ENCODE measurements at regions not wholly inside any gene's neighbourhood (a gene's known extent, or its start where the extent isn't known, plus 50 kb on each side); places are given as distances from the start of the nearest gene placed in this dataset.

- TF ChIP-seq POLR2AphosphoS5 (IDR thresholded peaks at IDR 0.05) (no peak), CTCF (IDR thresholded peaks at IDR 0.05) (peak in 3 of 6 experiments; percentile 8 to 29 (median 10))
- 34 to 41% methylated on average over 2 to 5 of the region's 5 CpGs for WGBS, 2 donors
- Histone ChIP-seq H3K4me1 (no peaks in the 10 kb centered on the region), H3K27ac (no peak overlapping the region), H3K36me3 (no peaks in the 10 kb centered on the region), H3K4me3 (no peak overlapping the region), H3K9me3 (no peaks in the 10 kb centered on the region), H3K27me3 (no peaks in the 10 kb centered on the region)
- DNase-seq (no peak), ATAC-seq (ENCODE audit: low FRiP score in 2 of 2) (no peak)
Measured at GRCh38 chrX:11944501-11944900, 186.5 kb downstream of the MSL3 start.

GRCh38 chrX:11949291-11949690 is 189.0 kb upstream of the FRMPD4 start:
- TF ChIP-seq EP300 (IDR thresholded peaks at IDR 0.05) = no peak
- no peak for TF ChIP-seq POLR2A (IDR thresholded peaks at IDR 0.05)
- 45 to 76% methylated on average over 1 of the region's 1 CpG for WGBS, 2 donors

GRCh38 chrX:11952176-11952720 is 186.0 kb upstream of the FRMPD4 start:
- 65 to 81% methylated on average over 4 of the region's 4 CpGs for WGBS, 2 donors
- H3K9me3 ChIP-seq = no peaks in the 10 kb centered on the region

More at GRCh38 chrX:11949291-11949690, 189.0 kb upstream of the FRMPD4 start:
- H3K4me1 ChIP-seq = no peaks in the 10 kb centered on the region
- H3K9me3 ChIP-seq = no peaks in the 10 kb centered on the region
- no peaks in the 10 kb centered on the region for H3K27me3 ChIP-seq
- H3K27ac ChIP-seq = no peak overlapping the region
- H3K36me3 ChIP-seq = no peaks in the 10 kb centered on the region
- no peak for ATAC-seq (ENCODE audit: low FRiP score in 2 of 2)
- H3K4me3 ChIP-seq = no peak overlapping the region
- no peak for DNase-seq

GRCh38 chrX:11953615-11954014 is 184.7 kb upstream of the FRMPD4 start:
- Histone ChIP-seq H3K9me3 (no peaks in the 10 kb centered on the region), H3K27ac (no peak overlapping the region), H3K36me3 (no peaks in the 10 kb centered on the region), H3K4me1 (no peaks in the 10 kb centered on the region), H3K4me3 (no peak overlapping the region), H3K27me3 (no peaks in the 10 kb centered on the region)
- TF ChIP-seq CTCF (IDR thresholded peaks at IDR 0.05) = no peak
- TF ChIP-seq POLR2A (IDR thresholded peaks at IDR 0.05) = no peak
- no peak for TF ChIP-seq POLR2AphosphoS5 (IDR thresholded peaks at IDR 0.05)
- TF ChIP-seq EP300 (IDR thresholded peaks at IDR 0.05) = no peak
- 34 to 49% methylated on average over 2 of the region's 2 CpGs for WGBS, 2 donors
- no peak for ATAC-seq (ENCODE audit: low FRiP score in 2 of 2)
- DNase-seq = no peak

More at GRCh38 chrX:11952176-11952720, 186.0 kb upstream of the FRMPD4 start:
- no peak overlapping the region for H3K4me3 ChIP-seq
- no peaks in the 10 kb centered on the region for H3K4me1 ChIP-seq
- TF ChIP-seq EP300 (IDR thresholded peaks at IDR 0.05) (no peak), CTCF (IDR thresholded peaks at IDR 0.05) (no peak), POLR2AphosphoS5 (IDR thresholded peaks at IDR 0.05) (no peak), POLR2A (IDR thresholded peaks at IDR 0.05) (no peak)
- no peak overlapping the region for H3K27ac ChIP-seq
- H3K36me3 ChIP-seq = no peaks in the 10 kb centered on the region
- H3K27me3 ChIP-seq = no peaks in the 10 kb centered on the region
- DNase-seq (no peak), ATAC-seq (ENCODE audit: low FRiP score in 2 of 2) (no peak)

GRCh38 chrX:11954176-11954575 is 184.1 kb upstream of the FRMPD4 start:
- H3K27ac ChIP-seq = no peak overlapping the region
- H3K27me3 ChIP-seq = no peaks in the 10 kb centered on the region
- no peaks in the 10 kb centered on the region for H3K36me3 ChIP-seq
- no peaks in the 10 kb centered on the region for H3K4me1 ChIP-seq
- DNase-seq (no peak), ATAC-seq (ENCODE audit: low FRiP score in 2 of 2) (no peak)
- H3K4me3 ChIP-seq = no peak overlapping the region
- WGBS, 2 donors = 77 to 85% methylated on average over 3 of the region's 3 CpGs
- TF ChIP-seq POLR2AphosphoS5 (IDR thresholded peaks at IDR 0.05) (no peak), CTCF (IDR thresholded peaks at IDR 0.05) (no peak), EP300 (IDR thresholded peaks at IDR 0.05) (no peak), POLR2A (IDR thresholded peaks at IDR 0.05) (no peak)
- H3K9me3 ChIP-seq = no peaks in the 10 kb centered on the region

Data from upper lobe of left lung (tissue), 6 donors.